ENCODE measurements at regions not wholly inside any gene's neighbourhood (a gene's known extent, or its start where the extent isn't known, plus 50 kb on each side); places are given as distances from the start of the nearest gene placed in this dataset.

DNA sequence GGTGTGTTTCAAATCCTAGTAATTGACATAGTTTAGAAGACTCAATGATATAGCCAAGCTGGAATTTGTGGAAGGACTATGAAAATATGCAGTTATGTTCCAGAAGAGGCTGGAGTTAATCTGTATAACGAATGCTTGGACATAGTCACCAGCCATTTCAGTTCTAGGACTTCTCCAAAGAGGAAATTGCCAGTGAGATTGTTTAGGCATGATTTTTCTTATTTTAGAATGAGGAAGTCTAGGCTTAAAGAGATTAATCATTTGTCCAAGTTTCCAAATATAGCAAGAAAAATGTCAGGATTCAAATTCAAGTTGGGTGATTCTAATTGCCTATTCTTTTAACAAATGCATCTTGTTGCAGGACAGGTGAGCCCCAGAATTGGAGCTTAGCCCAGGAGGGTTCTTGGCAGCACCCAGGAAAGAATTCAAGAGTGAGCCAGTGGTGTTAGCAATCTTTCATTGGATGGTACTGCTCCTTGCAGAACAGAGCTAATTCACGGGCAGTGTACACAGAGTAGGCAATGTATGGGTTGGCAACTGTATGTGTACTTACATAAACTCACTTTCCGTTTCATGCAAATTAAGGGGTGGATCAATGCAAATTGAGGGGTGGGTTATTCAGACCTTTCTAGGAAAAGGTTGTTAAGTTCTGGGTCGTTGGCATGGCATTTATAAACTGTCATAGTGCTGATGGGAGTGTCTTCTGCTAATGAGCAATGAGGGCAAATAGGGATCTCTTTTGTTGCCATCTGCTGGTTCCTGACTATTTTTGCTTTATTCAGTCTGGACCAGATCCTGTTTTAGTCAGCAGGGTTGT lies 763.1 kb upstream of the SLITRK1 start:
- H3K9me2 ChIP-seq (replicated peaks; ENCODE audit: insufficient read depth): no peaks in the 10 kb centered on the region
- H2AFZ ChIP-seq: no peak overlapping the region
- TF ChIP-seq, protein P1, sequence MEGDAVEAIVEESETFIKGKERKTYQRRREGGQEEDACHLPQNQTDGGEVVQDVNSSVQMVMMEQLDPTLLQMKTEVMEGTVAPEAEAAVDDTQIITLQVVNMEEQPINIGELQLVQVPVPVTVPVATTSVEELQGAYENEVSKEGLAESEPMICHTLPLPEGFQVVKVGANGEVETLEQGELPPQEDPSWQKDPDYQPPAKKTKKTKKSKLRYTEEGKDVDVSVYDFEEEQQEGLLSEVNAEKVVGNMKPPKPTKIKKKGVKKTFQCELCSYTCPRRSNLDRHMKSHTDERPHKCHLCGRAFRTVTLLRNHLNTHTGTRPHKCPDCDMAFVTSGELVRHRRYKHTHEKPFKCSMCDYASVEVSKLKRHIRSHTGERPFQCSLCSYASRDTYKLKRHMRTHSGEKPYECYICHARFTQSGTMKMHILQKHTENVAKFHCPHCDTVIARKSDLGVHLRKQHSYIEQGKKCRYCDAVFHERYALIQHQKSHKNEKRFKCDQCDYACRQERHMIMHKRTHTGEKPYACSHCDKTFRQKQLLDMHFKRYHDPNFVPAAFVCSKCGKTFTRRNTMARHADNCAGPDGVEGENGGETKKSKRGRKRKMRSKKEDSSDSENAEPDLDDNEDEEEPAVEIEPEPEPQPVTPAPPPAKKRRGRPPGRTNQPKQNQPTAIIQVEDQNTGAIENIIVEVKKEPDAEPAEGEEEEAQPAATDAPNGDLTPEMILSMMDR (IDR thresholded peaks at IDR 0.05; ENCODE audit: poor library complexity): no peak
- H4K20me1 ChIP-seq (ENCODE audit: insufficient read depth, poor library complexity, severe bottlenecking): no peaks in the 10 kb centered on the region
- H3K4me2 ChIP-seq: no peak overlapping the region
- H3K4me3 ChIP-seq: no peak overlapping the region
- DNase-seq (ENCODE audit: low spot score): no peak
- 81% methylated on average over 4 of the region's 4 CpGs for WGBS (ENCODE audit: low lambda C conversion rate, missing lambda C conversion rate)
- H3K9me3 ChIP-seq (ENCODE audit: low read depth): no peaks in the 10 kb centered on the region
- no peaks in the 10 kb centered on the region for H3K36me3 ChIP-seq (replicated peaks; ENCODE audit: insufficient read depth, low read depth)
- H3K4me1 ChIP-seq (ENCODE audit: insufficient read depth): no peaks in the 10 kb centered on the region
- H3K79me2 ChIP-seq: no peaks in the 10 kb centered on the region
- no peaks in the 10 kb centered on the region for H3K27me3 ChIP-seq
- no peak overlapping the region for H3K27ac ChIP-seq

DNA sequence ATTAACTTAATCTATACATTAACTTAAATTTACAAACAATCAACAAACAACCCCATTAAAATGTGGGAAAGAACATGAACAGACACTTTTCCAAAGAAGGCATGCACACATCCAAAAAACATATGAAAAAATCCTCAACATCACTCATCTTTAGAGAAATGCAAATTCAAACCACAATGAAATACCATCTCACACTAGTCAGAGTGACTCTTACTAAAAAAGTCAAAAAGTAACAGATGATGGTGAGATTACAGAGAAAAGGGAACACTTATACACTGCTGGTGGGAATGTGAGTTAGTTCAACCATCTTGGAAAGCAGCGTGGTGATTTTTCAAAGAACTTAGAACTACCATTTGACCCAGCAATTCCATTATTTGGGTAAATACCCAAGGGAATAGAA lies 759.2 kb upstream of the SLITRK1 start:
- Histone ChIP-seq H3K9me2 (replicated peaks; ENCODE audit: insufficient read depth) (no peaks in the 10 kb centered on the region), H3K79me2 (no peaks in the 10 kb centered on the region), H2AFZ (no peak overlapping the region), H3K27ac (no peak overlapping the region), H4K20me1 (ENCODE audit: insufficient read depth, poor library complexity, severe bottlenecking) (no peaks in the 10 kb centered on the region), H3K4me3 (no peak overlapping the region), H3K4me1 (ENCODE audit: insufficient read depth) (no peaks in the 10 kb centered on the region), H3K9me3 (ENCODE audit: low read depth) (no peaks in the 10 kb centered on the region), H3K4me2 (no peak overlapping the region), H3K27me3 (no peaks in the 10 kb centered on the region), H3K36me3 (replicated peaks; ENCODE audit: insufficient read depth, low read depth) (no peaks in the 10 kb centered on the region)
- DNase-seq (ENCODE audit: low spot score): no peak
- 84% methylated on average over 1 of the region's 1 CpG for WGBS (ENCODE audit: low lambda C conversion rate, missing lambda C conversion rate)
- TF ChIP-seq, protein P1 (IDR thresholded peaks at IDR 0.05; ENCODE audit: poor library complexity): no peak
- TF ChIP-seq EZH2 (IDR thresholded peaks at IDR 0.05; ENCODE audit: borderline replicate concordance): no peak

DNA sequence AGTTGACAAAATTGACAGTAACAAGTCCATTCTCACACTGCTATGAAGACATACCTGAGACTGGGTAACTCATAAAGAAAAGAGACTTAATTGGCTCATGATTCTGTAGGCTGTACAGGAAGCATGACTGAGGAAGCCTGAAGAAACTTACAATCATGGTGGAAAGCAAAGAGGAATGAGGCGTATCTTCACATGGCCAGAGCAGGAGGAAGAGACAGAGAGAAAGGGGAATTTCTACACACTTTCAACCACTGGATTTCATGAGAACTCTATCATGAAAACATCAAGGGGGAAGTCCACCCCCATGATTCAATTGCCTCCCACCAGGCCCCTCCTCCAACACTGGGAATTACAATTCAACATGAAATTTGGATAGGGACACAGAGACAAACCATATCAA lies 758.4 kb upstream of the SLITRK1 start:
- H2AFZ ChIP-seq: no peak overlapping the region
- 38% methylated on average over 1 of the region's 1 CpG for WGBS (ENCODE audit: low lambda C conversion rate, missing lambda C conversion rate)
- no peak for DNase-seq (ENCODE audit: low spot score)
- H3K4me1 ChIP-seq (ENCODE audit: insufficient read depth): no peaks in the 10 kb centered on the region
- no peak overlapping the region for H3K27ac ChIP-seq
- no peaks in the 10 kb centered on the region for H3K27me3 ChIP-seq
- no peaks in the 10 kb centered on the region for H3K36me3 ChIP-seq (replicated peaks; ENCODE audit: insufficient read depth, low read depth)
- H3K4me2 ChIP-seq: no peak overlapping the region
- H4K20me1 ChIP-seq (ENCODE audit: insufficient read depth, poor library complexity, severe bottlenecking): no peaks in the 10 kb centered on the region
- H3K9me2 ChIP-seq (replicated peaks; ENCODE audit: insufficient read depth): no peaks in the 10 kb centered on the region
- TF ChIP-seq EZH2 (IDR thresholded peaks at IDR 0.05; ENCODE audit: borderline replicate concordance) (no peak), EZH2phosphoT487 (IDR thresholded peaks at IDR 0.05; ENCODE audit: low read depth, severe bottlenecking, unreplicated experiment) (no peak)
- TF ChIP-seq, protein P1 (IDR thresholded peaks at IDR 0.05; ENCODE audit: poor library complexity): no peak
- no peaks in the 10 kb centered on the region for H3K79me2 ChIP-seq
- no peaks in the 10 kb centered on the region for H3K9me3 ChIP-seq (ENCODE audit: low read depth)
- H3K4me3 ChIP-seq: no peak overlapping the region
